HG03432 (cell line): ENCODE measurements at regions not wholly inside any gene's neighbourhood (a gene's known extent, or its start where the extent isn't known, plus 50 kb on each side); places are given as distances from the start of the nearest gene placed in this dataset.
"Not testable (repeated sequence)": the region's sequence is repeated elsewhere in the genome, so short reads cannot be mapped to it uniquely, and the experiment has no call there.

ENCODE experiments used
- ATAC-seq: cut with Tn5 transposase; IDR thresholded peaks from one replicate; pipeline ENCODE4 v1.9.1; 2021; ENCODE audit warnings: mild to moderate bottlenecking, moderate library complexity; ENCODE audit not compliant: unreplicated experiment

GRCh38 chr7:109695419-109695818 is 1125.7 kb downstream of the DNAJB9 start:
- ATAC-seq: no peak

- ATAC-seq: no peak
These were observed 1127.0 kb downstream of the DNAJB9 start for GRCh38 chr7:109696723-109697122.

GRCh38 chr7:109699661-109700060 is 1130.0 kb downstream of the DNAJB9 start:
- ATAC-seq: no peak

- no peak for ATAC-seq
These were observed 1143.7 kb downstream of the DNAJB9 start for GRCh38 chr7:109713366-109713765.

GRCh38 chr7:109719359-109719758 is 1149.7 kb downstream of the DNAJB9 start:
- ATAC-seq: not testable (repeated sequence)

GRCh38 chr7:109734601-109735000 is 1164.9 kb downstream of the DNAJB9 start:
- no peak for ATAC-seq

- ATAC-seq: no peak
These were observed 1166.2 kb downstream of the DNAJB9 start for GRCh38 chr7:109735881-109736280.

GRCh38 chr7:109745677-109746410 is 1176.2 kb downstream of the DNAJB9 start:
- no peak for ATAC-seq

GRCh38 chr7:109751241-109751640 is 1181.6 kb downstream of the DNAJB9 start:
- ATAC-seq: no peak

- no peak for ATAC-seq
These were observed 1182.4 kb downstream of the DNAJB9 start for GRCh38 chr7:109752068-109752467.

GRCh38 chr7:109757713-109758112 is 1188.0 kb downstream of the DNAJB9 start:
- no peak for ATAC-seq

GRCh38 chr7:109763611-109764010 is 1193.9 kb downstream of the DNAJB9 start:
- ATAC-seq: no peak

- ATAC-seq: no peak
These were observed 1202.5 kb downstream of the DNAJB9 start for GRCh38 chr7:109772161-109772560.

- ATAC-seq: no peak
These were observed 1213.1 kb downstream of the DNAJB9 start for GRCh38 chr7:109782806-109783205.

- ATAC-seq: no peak
These were observed 1236.9 kb downstream of the DNAJB9 start for GRCh38 chr7:109806548-109806947.

GRCh38 chr7:109821156-109821555 is 1251.5 kb downstream of the DNAJB9 start:
- no peak for ATAC-seq

GRCh38 chr7:109834851-109835250 is 1256.1 kb upstream of the LRRN3 start:
- ATAC-seq: no peak

GRCh38 chr7:109835577-109835976 is 1255.3 kb upstream of the LRRN3 start:
- ATAC-seq: no peak

- no peak for ATAC-seq
These were observed 1254.9 kb upstream of the LRRN3 start for GRCh38 chr7:109836016-109836415.

GRCh38 chr7:109842386-109842785 is 1248.5 kb upstream of the LRRN3 start:
- no peak for ATAC-seq

GRCh38 chr7:109844362-109844761 is 1246.6 kb upstream of the LRRN3 start:
- no peak for ATAC-seq

GRCh38 chr7:109864230-109864629 is 1226.7 kb upstream of the LRRN3 start:
- no peak for ATAC-seq
